WTC11 (cell line): ENCODE measurements at regions not wholly inside any gene's neighbourhood (a gene's known extent, or its start where the extent isn't known, plus 50 kb on each side); places are given as distances from the start of the nearest gene placed in this dataset.

Experiments
- ATAC-seq: fragments of 200-7000 bp; cut with Tn5 transposase; 2 replicates; pipeline ENCODE4 v1.10.0; 2021; ENCODE audit warnings: mild to moderate bottlenecking, moderate library complexity
- CTCF ChIA-PET: fragments of 300-600 bp; sonication (Branson Sonifier 250); formaldehyde crosslinking; loops from one replicate; lab custom pipeline; 2021; ENCODE audit warnings: antibody characterized with exemption; lab: Charles Lee
- POLR2A ChIA-PET: fragments of 350-600 bp; sonication (Branson Sonifier 250); formaldehyde crosslinking; loops from one replicate; lab custom pipeline; 2021; ENCODE audit warnings: antibody characterized with exemption; lab: Charles Lee
- DNase-seq: peaks from one replicate; pipeline ENCODE4 v3.0.0; 2021; ENCODE audit warnings: low spot score
- H3K27ac Mint-ChIP-seq: 2 replicates; pipeline ENCODE4 v1.8.0; 2021; ENCODE audit warnings: mixed read lengths
- H3K27me3 Mint-ChIP-seq: 2 replicates; pipeline ENCODE4 v1.8.0; 2021; ENCODE audit warnings: low read depth, mild to moderate bottlenecking, moderate library complexity, mixed read lengths
- H3K36me3 Mint-ChIP-seq: 2 replicates; pipeline ENCODE4 v1.8.0; 2021; ENCODE audit warnings: mixed read lengths
- H3K4me1 Mint-ChIP-seq: 2 replicates; pipeline ENCODE4 v1.8.0; 2022; ENCODE audit warnings: mixed read lengths
- H3K4me3 Mint-ChIP-seq: 2 replicates; pipeline ENCODE4 v1.8.0; 2021; ENCODE audit warnings: mild to moderate bottlenecking, moderate library complexity, mixed read lengths
- H3K9me3 Mint-ChIP-seq: 2 replicates; pipeline ENCODE4 v1.8.0; 2021; ENCODE audit warnings: mixed read lengths
- ATF1 ChIP-seq: sonication (generic); formaldehyde crosslinking; IDR thresholded peaks from 2 replicates; pipeline ENCODE4 v1.8.1; 2023; ENCODE audit warnings: mild to moderate bottlenecking, moderate library complexity, missing genetic modification reagents
- FOXJ3 ChIP-seq: sonication (generic); formaldehyde crosslinking; IDR thresholded peaks from 2 replicates; pipeline ENCODE4 v1.9.0; 2021; ENCODE audit warnings: missing genetic modification reagents, mild to moderate bottlenecking, borderline replicate concordance
- NFE2L1 ChIP-seq: sonication (generic); formaldehyde crosslinking; IDR thresholded peaks from 2 replicates; pipeline ENCODE4 v1.8.1; 2023; ENCODE audit warnings: missing genetic modification reagents
- NFYB ChIP-seq: sonication (generic); formaldehyde crosslinking; conservative IDR thresholded peaks from 2 replicates; pipeline ENCODE4 v1.8.0; 2022; ENCODE audit warnings: low read depth, missing genetic modification reagents
- OVOL2 ChIP-seq: fragments of 250-450 bp; sonication (Bioruptor Pico); IDR thresholded peaks from 2 replicates; pipeline ENCODE4 v1.9.0; 2021; ENCODE audit warnings: mild to moderate bottlenecking, borderline replicate concordance
- SMAD4 ChIP-seq: sonication (generic); formaldehyde crosslinking; IDR thresholded peaks from 2 replicates; pipeline ENCODE4 v1.8.0; 2022; ENCODE audit warnings: mild to moderate bottlenecking, missing genetic modification reagents
- SOX15 ChIP-seq: fragments of 250-450 bp; sonication (Bioruptor Pico); IDR thresholded peaks from 2 replicates; pipeline ENCODE4 v1.9.0; 2021; ENCODE audit warnings: mild to moderate bottlenecking
- SP1 ChIP-seq: sonication (generic); formaldehyde crosslinking; conservative IDR thresholded peaks from 2 replicates; pipeline ENCODE4 v1.8.1; 2022; ENCODE audit warnings: missing genetic modification reagents
- TF ChIP-seq, protein P1 (sequence below): sonication (generic); formaldehyde crosslinking; IDR thresholded peaks from 2 replicates; pipeline ENCODE4 v1.8.1; 2023; ENCODE audit warnings: mild to moderate bottlenecking, moderate library complexity, missing genetic modification reagents
- TF ChIP-seq, protein P2 (sequence below): fragments of 250-450 bp; sonication (Bioruptor Pico); conservative IDR thresholded peaks from 2 replicates; pipeline ENCODE4 v1.9.0; 2021; ENCODE audit warnings: mild to moderate bottlenecking
- TF ChIP-seq, protein P3 (sequence below): sonication (generic); formaldehyde crosslinking; IDR thresholded peaks from 2 replicates; pipeline ENCODE4 v1.8.0; 2022; ENCODE audit warnings: mild to moderate bottlenecking, missing genetic modification reagents
- TF ChIP-seq, protein P4 (sequence below): sonication (generic); formaldehyde crosslinking; IDR thresholded peaks from 2 replicates; pipeline ENCODE4 v1.8.0; 2022; ENCODE audit warnings: mild to moderate bottlenecking, missing genetic modification reagents
- TF ChIP-seq, protein P5 (sequence below): sonication (generic); formaldehyde crosslinking; IDR thresholded peaks from 2 replicates; pipeline ENCODE4 v1.8.1; 2023; ENCODE audit warnings: mild to moderate bottlenecking, missing genetic modification reagents, moderate library complexity
- TF ChIP-seq, protein P6 (sequence below): sonication (generic); formaldehyde crosslinking; IDR thresholded peaks from 2 replicates; pipeline ENCODE4 v1.8.0; 2022; ENCODE audit warnings: mild to moderate bottlenecking, missing genetic modification reagents
- TF ChIP-seq, protein P7 (sequence below): fragments of 250-450 bp; sonication (Bioruptor Pico); IDR thresholded peaks from 2 replicates; pipeline ENCODE4 v1.9.0; 2021; ENCODE audit warnings: moderate library complexity, mild to moderate bottlenecking, inconsistent platforms, borderline replicate concordance
- TF ChIP-seq, protein P8 (sequence below): sonication (generic); formaldehyde crosslinking; conservative IDR thresholded peaks from 2 replicates; pipeline ENCODE4 v1.8.1; 2023; ENCODE audit warnings: mild to moderate bottlenecking, low read depth, missing genetic modification reagents, moderate library complexity
- TF ChIP-seq, protein P9 (sequence below): fragments of 200-600 bp; IDR thresholded peaks from 2 replicates; pipeline ENCODE4 v1.8.0; 2022; ENCODE audit warnings: antibody characterized with exemption

DNA sequence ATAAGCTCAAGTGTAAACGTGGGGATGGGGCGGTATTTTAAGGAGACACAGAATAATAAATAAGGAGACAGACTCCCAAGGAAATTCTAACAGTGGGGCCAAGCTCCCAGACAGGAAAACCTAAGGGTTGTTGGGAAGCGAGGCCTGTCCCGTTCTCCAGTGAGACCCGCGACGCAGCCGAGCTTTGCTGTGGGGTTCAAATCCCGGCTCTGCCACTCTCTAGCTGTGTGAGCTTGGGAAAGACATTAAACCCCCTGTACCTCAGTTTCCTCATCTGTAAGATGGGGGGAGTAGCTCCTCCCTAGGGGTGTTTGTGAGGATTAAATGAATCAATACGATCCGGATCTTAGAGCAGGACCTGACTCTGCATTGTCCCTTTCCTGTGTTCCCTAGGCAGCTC lies 106.8 kb downstream of the TRIM29 start:
- no peak for DNase-seq
- ATAC-seq: no peak
- Mint-ChIP-seq H3K27ac (no peak overlapping the region), H3K4me1 (peaks cover 20% of the 10 kb centered on the region), H3K9me3 (peaks cover 5% of the 10 kb centered on the region), H3K36me3 (peaks cover 5% of the 10 kb centered on the region), H3K4me3 (no peak overlapping the region), H3K27me3 (peaks cover 14% of the 10 kb centered on the region)
- POLR2A ChIA-PET: no interaction called here
- CTCF ChIA-PET: interaction anchor here (0.6 to 2.4 kb wide), 4 partner anchors 13 to 608 kb away, joined by 3 to 8 read pairs (median 6); partner anchors contain the start of gene THY1
- TF ChIP-seq, protein P1, sequence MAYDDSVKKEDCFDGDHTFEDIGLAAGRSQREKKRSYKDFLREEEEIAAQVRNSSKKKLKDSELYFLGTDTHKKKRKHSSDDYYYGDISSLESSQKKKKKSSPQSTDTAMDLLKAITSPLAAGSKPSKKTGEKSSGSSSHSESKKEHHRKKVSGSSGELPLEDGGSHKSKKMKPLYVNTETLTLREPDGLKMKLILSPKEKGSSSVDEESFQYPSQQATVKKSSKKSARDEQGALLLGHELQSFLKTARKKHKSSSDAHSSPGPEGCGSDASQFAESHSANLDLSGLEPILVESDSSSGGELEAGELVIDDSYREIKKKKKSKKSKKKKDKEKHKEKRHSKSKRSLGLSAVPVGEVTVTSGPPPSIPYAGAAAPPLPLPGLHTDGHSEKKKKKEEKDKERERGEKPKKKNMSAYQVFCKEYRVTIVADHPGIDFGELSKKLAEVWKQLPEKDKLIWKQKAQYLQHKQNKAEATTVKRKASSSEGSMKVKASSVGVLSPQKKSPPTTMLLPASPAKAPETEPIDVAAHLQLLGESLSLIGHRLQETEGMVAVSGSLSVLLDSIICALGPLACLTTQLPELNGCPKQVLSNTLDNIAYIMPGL: no peak
- TF ChIP-seq, protein P2, sequence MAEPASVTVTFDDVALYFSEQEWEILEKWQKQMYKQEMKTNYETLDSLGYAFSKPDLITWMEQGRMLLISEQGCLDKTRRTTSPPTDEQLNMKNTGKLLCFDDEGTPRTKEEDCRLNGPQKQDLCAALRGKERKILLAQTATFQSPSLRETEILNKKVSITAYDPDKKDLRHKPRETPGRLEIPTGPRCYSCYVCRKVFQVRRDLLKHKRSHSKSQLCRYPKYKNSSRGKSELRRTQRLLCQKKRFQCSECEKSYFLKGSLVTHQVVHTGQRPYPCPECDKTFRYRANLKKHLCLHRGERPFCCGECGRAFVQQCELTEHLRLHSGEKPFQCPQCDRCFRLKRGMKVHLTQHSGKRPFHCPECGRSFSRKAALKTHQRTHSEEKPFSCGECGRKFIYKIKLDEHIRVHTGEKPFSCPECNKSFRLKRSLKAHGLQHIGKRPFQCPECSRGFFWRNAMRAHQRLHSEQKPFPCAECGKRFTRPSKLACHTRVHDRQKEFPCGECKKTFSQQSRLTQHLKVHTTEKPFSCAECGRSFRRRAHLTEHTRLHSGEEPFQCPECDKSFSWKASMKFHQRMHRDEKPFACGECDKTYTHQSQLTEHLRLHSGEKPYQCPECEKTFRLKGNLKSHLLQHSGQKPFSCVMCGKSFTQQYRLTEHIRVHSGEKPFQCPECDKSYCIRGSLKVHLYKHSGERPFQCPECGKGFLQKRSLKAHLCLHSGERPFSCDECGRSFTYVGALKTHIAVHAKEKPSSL: no peak

DNA sequence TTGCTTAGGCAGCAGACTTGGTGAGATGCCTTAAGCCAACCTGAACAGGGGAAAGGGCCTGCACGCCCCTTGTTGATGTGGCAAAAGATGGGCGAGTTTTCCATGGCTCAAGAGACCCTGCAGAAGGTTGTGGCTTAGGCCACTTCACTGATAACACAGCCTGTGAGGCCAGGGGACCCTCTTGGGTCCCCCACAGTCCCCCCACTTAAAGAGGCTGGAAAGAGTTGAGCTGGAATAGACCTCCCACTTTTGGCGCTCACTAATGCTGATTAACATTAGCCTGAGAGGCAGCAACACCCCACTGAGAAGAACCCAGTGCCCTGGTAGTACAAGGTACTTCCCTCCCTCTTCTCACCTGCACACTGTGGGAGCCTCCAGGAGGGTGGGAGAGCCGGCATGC lies 107.5 kb downstream of the TRIM29 start:
- ATAC-seq: no peak
- no peaks in the 10 kb centered on the region for H3K36me3 Mint-ChIP-seq
- no peak overlapping the region for H3K27ac Mint-ChIP-seq
- no peak for DNase-seq
- peaks cover 20% of the 10 kb centered on the region for H3K4me1 Mint-ChIP-seq
- CTCF ChIA-PET: no interaction called here
- H3K9me3 Mint-ChIP-seq: no peaks in the 10 kb centered on the region
- no peak overlapping the region for H3K4me3 Mint-ChIP-seq
- H3K27me3 Mint-ChIP-seq: peaks cover 12% of the 10 kb centered on the region
- no peak for TF ChIP-seq NFYB (CRISPR knock-in tag)
- TF ChIP-seq FOXJ3 (CRISPR knock-in tag): no peak
- no peak for TF ChIP-seq ATF1 (CRISPR knock-in tag)
- TF ChIP-seq, protein P2: no peak
- TF ChIP-seq, protein P3, sequence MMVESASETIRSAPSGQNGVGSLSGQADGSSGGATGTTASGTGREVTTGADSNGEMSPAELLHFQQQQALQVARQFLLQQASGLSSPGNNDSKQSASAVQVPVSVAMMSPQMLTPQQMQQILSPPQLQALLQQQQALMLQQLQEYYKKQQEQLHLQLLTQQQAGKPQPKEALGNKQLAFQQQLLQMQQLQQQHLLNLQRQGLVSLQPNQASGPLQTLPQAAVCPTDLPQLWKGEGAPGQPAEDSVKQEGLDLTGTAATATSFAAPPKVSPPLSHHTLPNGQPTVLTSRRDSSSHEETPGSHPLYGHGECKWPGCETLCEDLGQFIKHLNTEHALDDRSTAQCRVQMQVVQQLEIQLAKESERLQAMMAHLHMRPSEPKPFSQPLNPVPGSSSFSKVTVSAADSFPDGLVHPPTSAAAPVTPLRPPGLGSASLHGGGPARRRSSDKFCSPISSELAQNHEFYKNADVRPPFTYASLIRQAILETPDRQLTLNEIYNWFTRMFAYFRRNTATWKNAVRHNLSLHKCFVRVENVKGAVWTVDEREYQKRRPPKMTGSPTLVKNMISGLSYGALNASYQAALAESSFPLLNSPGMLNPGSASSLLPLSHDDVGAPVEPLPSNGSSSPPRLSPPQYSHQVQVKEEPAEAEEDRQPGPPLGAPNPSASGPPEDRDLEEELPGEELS (CRISPR knock-in tag): no peak
- TF ChIP-seq, protein P4, sequence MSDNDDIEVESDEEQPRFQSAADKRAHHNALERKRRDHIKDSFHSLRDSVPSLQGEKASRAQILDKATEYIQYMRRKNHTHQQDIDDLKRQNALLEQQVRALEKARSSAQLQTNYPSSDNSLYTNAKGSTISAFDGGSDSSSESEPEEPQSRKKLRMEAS (CRISPR knock-in tag): no peak
- no peak for TF ChIP-seq SP1 (CRISPR knock-in tag)
- TF ChIP-seq OVOL2 (CRISPR knock-in tag): no peak
- TF ChIP-seq, protein P5, sequence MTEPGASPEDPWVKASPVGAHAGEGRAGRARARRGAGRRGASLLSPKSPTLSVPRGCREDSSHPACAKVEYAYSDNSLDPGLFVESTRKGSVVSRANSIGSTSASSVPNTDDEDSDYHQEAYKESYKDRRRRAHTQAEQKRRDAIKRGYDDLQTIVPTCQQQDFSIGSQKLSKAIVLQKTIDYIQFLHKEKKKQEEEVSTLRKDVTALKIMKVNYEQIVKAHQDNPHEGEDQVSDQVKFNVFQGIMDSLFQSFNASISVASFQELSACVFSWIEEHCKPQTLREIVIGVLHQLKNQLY (CRISPR knock-in tag): no peak
- TF ChIP-seq NFE2L1 (CRISPR knock-in tag): no peak
- TF ChIP-seq, protein P6, sequence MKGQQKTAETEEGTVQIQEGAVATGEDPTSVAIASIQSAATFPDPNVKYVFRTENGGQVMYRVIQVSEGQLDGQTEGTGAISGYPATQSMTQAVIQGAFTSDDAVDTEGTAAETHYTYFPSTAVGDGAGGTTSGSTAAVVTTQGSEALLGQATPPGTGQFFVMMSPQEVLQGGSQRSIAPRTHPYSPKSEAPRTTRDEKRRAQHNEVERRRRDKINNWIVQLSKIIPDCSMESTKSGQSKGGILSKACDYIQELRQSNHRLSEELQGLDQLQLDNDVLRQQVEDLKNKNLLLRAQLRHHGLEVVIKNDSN (CRISPR knock-in tag): no peak
- TF ChIP-seq, protein P7, sequence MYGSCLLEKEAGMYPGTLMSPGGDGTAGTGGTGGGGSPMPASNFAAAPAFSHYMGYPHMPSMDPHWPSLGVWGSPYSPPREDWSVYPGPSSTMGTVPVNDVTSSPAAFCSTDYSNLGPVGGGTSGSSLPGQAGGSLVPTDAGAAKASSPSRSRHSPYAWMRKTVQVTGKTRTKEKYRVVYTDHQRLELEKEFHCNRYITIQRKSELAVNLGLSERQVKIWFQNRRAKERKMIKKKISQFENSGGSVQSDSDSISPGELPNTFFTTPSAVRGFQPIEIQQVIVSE (CRISPR knock-in tag): no peak
- TF ChIP-seq, protein P8, sequence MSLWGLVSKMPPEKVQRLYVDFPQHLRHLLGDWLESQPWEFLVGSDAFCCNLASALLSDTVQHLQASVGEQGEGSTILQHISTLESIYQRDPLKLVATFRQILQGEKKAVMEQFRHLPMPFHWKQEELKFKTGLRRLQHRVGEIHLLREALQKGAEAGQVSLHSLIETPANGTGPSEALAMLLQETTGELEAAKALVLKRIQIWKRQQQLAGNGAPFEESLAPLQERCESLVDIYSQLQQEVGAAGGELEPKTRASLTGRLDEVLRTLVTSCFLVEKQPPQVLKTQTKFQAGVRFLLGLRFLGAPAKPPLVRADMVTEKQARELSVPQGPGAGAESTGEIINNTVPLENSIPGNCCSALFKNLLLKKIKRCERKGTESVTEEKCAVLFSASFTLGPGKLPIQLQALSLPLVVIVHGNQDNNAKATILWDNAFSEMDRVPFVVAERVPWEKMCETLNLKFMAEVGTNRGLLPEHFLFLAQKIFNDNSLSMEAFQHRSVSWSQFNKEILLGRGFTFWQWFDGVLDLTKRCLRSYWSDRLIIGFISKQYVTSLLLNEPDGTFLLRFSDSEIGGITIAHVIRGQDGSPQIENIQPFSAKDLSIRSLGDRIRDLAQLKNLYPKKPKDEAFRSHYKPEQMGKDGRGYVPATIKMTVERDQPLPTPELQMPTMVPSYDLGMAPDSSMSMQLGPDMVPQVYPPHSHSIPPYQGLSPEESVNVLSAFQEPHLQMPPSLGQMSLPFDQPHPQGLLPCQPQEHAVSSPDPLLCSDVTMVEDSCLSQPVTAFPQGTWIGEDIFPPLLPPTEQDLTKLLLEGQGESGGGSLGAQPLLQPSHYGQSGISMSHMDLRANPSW (CRISPR knock-in tag): no peak
- no peak for TF ChIP-seq SOX15 (CRISPR knock-in tag)
- TF ChIP-seq, protein P9, sequence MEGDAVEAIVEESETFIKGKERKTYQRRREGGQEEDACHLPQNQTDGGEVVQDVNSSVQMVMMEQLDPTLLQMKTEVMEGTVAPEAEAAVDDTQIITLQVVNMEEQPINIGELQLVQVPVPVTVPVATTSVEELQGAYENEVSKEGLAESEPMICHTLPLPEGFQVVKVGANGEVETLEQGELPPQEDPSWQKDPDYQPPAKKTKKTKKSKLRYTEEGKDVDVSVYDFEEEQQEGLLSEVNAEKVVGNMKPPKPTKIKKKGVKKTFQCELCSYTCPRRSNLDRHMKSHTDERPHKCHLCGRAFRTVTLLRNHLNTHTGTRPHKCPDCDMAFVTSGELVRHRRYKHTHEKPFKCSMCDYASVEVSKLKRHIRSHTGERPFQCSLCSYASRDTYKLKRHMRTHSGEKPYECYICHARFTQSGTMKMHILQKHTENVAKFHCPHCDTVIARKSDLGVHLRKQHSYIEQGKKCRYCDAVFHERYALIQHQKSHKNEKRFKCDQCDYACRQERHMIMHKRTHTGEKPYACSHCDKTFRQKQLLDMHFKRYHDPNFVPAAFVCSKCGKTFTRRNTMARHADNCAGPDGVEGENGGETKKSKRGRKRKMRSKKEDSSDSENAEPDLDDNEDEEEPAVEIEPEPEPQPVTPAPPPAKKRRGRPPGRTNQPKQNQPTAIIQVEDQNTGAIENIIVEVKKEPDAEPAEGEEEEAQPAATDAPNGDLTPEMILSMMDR: no peak
- no peak for TF ChIP-seq SMAD4
- POLR2A ChIA-PET: no interaction called here
